Keratinocyte (primary cell): ENCODE measurements at regions not wholly inside any gene's neighbourhood (a gene's known extent, or its start where the extent isn't known, plus 50 kb on each side); places are given as distances from the start of the nearest gene placed in this dataset.
"Not testable (repeated sequence)": the region's sequence is repeated elsewhere in the genome, so short reads cannot be mapped to it uniquely, and the experiment has no call there.

ENCODE experiments used
- DNase-seq: peaks from one replicate; pipeline ENCODE4 v3.0.0-alpha.2; 2011; ENCODE audit warnings: low read depth, missing footprints, low spot score
- FAIRE-seq: peaks from 2 replicates; lab custom pipeline; 2011; peaks lifted over from hg19 to GRCh38; lab: Jason Lieb, UNC
- H2AFZ ChIP-seq: 2 replicates; pipeline ENCODE4 v1.6.0; 2012; ENCODE audit warnings: low read length, control low read depth, inconsistent platforms; ENCODE audit not compliant: control insufficient read depth
- H3K27ac ChIP-seq: 2 replicates; pipeline ENCODE4 v1.5.1; 2011; ENCODE audit warnings: low read length; ENCODE audit not compliant: control insufficient read depth, insufficient read depth
- H3K27me3 ChIP-seq: 3 replicates; pipeline ENCODE4 v1.6.0; 2011; ENCODE audit warnings: low read length; ENCODE audit not compliant: control insufficient read depth, insufficient read depth; ENCODE audit errors: extremely low read depth
- H3K36me3 ChIP-seq, 2 experiments: 2 replicates in 1 of 2; 3 replicates in 1 of 2; pipeline ENCODE4 v1.5.1; 2011; ENCODE audit warnings: low read length in 2 of 2, mild to moderate bottlenecking in 1 of 2; ENCODE audit not compliant: control insufficient read depth in 2 of 2, insufficient read depth in 2 of 2; ENCODE audit errors: extremely low read depth in 1 of 2
- H3K4me1 ChIP-seq: 3 replicates; pipeline ENCODE4 v1.5.1; 2011; ENCODE audit warnings: low read length; ENCODE audit not compliant: control insufficient read depth, insufficient read depth; ENCODE audit errors: extremely low read depth
- H3K4me2 ChIP-seq: 3 replicates; pipeline ENCODE4 v1.6.0; 2011; ENCODE audit warnings: low read depth, low read length; ENCODE audit not compliant: control insufficient read depth, insufficient read depth; ENCODE audit errors: extremely low read depth
- H3K4me3 ChIP-seq, 3 experiments: fragments of 200-600 bp in 1 of 3; sonication (generic) in 1 of 3; 2 replicates in 2 of 3; 3 replicates in 1 of 3; pipeline ENCODE4 v1.5.1; 2011 to 2016; ENCODE audit warnings: low read length in 3 of 3, mild to moderate bottlenecking in 3 of 3, control low read depth in 2 of 3, inconsistent platforms in 1 of 3, low read depth in 1 of 3, mixed read lengths in 1 of 3, mixed run types in 1 of 3, moderate library complexity in 1 of 3; ENCODE audit not compliant: control insufficient read depth in 2 of 3, insufficient read depth in 2 of 3; ENCODE audit errors: extremely low read depth in 1 of 3
- H3K79me2 ChIP-seq: 2 replicates; pipeline ENCODE4 v1.6.0; 2012; ENCODE audit warnings: low read length; ENCODE audit not compliant: control insufficient read depth, insufficient read depth
- H3K9ac ChIP-seq: 3 replicates; pipeline ENCODE4 v1.6.0; 2011; ENCODE audit warnings: low read length; ENCODE audit not compliant: control insufficient read depth, insufficient read depth; ENCODE audit errors: extremely low read depth
- H3K9me1 ChIP-seq: 3 replicates; pipeline ENCODE4 v1.6.0; 2011; ENCODE audit warnings: low read length; ENCODE audit not compliant: control insufficient read depth, insufficient read depth; ENCODE audit errors: extremely low read depth
- H3K9me3 ChIP-seq: 2 replicates; pipeline ENCODE4 v1.5.1; 2012; ENCODE audit warnings: low read depth, low read length; ENCODE audit not compliant: control insufficient read depth
- H4K20me1 ChIP-seq: 3 replicates; pipeline ENCODE4 v1.6.0; 2011; ENCODE audit warnings: low read length; ENCODE audit not compliant: control insufficient read depth, insufficient read depth; ENCODE audit errors: extremely low read depth
- CTCF ChIP-seq, 3 experiments: IDR thresholded peaks in 1 of 3; conservative IDR thresholded peaks in 1 of 3; optimal IDR thresholded peaks in 1 of 3; 2 replicates in 2 of 3; 3 replicates in 1 of 3; pipeline versions ENCODE3 to v1.5.1; 2011; ENCODE audit warnings: low read length in 3 of 3, mild to moderate bottlenecking in 3 of 3, moderate library complexity in 2 of 3, control low read depth in 1 of 3, inconsistent platforms in 1 of 3; ENCODE audit not compliant: insufficient read depth in 2 of 3; ENCODE audit errors: extremely low read depth in 1 of 3
- EZH2 ChIP-seq: IDR thresholded peaks from one replicate; pipeline ENCODE4 v1.6.1; 2012; ENCODE audit warnings: inconsistent platforms, mild to moderate bottlenecking, low read length, moderate library complexity
- dilution Hi-C: fragments of 300-500 bp; cut with MboI; formaldehyde crosslinking; loops from one replicate; pipeline ENCODE4 v1.7.0; 2020; ENCODE audit warnings: low sequenced_read_pairs; ENCODE audit not compliant: extremely low pct_ligation_motif_present

GRCh38 chr6:139981066-139981624 lies 606.7 kb upstream of the CITED2 start:
- TF ChIP-seq EZH2: no peak
- H4K20me1 ChIP-seq: no peaks in the 10 kb centered on the region
- H3K9me3 ChIP-seq: no peaks in the 10 kb centered on the region
- no peak overlapping the region for H3K27ac ChIP-seq
- H3K4me3 ChIP-seq: no peak overlapping the region
- no peaks in the 10 kb centered on the region for H3K79me2 ChIP-seq
- H3K27me3 ChIP-seq: no peaks in the 10 kb centered on the region
- peaks cover 25% of the 10 kb centered on the region for H3K4me1 ChIP-seq
- H2AFZ ChIP-seq: no peak overlapping the region
- no peaks in the 10 kb centered on the region for H3K36me3 ChIP-seq
- no peak overlapping the region for H3K9ac ChIP-seq
- no peaks in the 10 kb centered on the region for H3K9me1 ChIP-seq
- H3K4me2 ChIP-seq: no peak overlapping the region
- dilution Hi-C loops: no loop called here
- DNase-seq: no peak
- no peak for FAIRE-seq

- dilution Hi-C loops, DNase-seq, H3K9ac ChIP-seq, H3K9me1 ChIP-seq, H3K4me2 ChIP-seq, H3K27me3 ChIP-seq, H3K27ac ChIP-seq, FAIRE-seq, H3K4me3 ChIP-seq, H3K36me3 ChIP-seq, H4K20me1 ChIP-seq, H2AFZ ChIP-seq, H3K9me3 ChIP-seq, H3K79me2 ChIP-seq: not testable (repeated sequence)
- peaks cover 25% of the 10 kb centered on the region for H3K4me1 ChIP-seq
Measured at GRCh38 chr6:139980631-139981030, 606.2 kb upstream of the CITED2 start.

GRCh38 chr6:139979021-139979725 lies 604.7 kb upstream of the CITED2 start:
- dilution Hi-C loops: no loop called here
- DNase-seq (no peak), FAIRE-seq (no peak)
- H3K4me3 ChIP-seq: no peak overlapping the region
- H3K9me1 ChIP-seq: no peaks in the 10 kb centered on the region
- no peaks in the 10 kb centered on the region for H3K36me3 ChIP-seq
- no peaks in the 10 kb centered on the region for H3K27me3 ChIP-seq
- no peak overlapping the region for H3K9ac ChIP-seq
- no peak overlapping the region for H3K27ac ChIP-seq
- H3K4me1 ChIP-seq: peaks cover 25% of the 10 kb centered on the region
- no peak overlapping the region for H3K4me2 ChIP-seq
- H2AFZ ChIP-seq: no peak overlapping the region
- TF ChIP-seq CTCF (optimal IDR thresholded peaks at IDR 0.05 in 1 of 3, IDR thresholded peaks at IDR 0.05 in 1 of 3, conservative IDR thresholded peaks at IDR 0.05 in 1 of 3; ENCODE audit: extremely low read depth in 1 of 3, insufficient read depth in 2 of 3, low read length in 3 of 3) (no peak), EZH2 (no peak)
- H3K9me3 ChIP-seq: no peaks in the 10 kb centered on the region
- no peaks in the 10 kb centered on the region for H3K79me2 ChIP-seq
- H4K20me1 ChIP-seq: no peaks in the 10 kb centered on the region
